IPS DF 19.7 (cell line): ENCODE measurements at regions not wholly inside any gene's neighbourhood (a gene's known extent, or its start where the extent isn't known, plus 50 kb on each side); places are given as distances from the start of the nearest gene placed in this dataset.

ENCODE experiments used
- DNase-seq: peaks from one replicate; pipeline ENCODE4 v3.0.0-alpha.2; 2013; ENCODE audit warnings: low read depth, low spot score

DNA sequence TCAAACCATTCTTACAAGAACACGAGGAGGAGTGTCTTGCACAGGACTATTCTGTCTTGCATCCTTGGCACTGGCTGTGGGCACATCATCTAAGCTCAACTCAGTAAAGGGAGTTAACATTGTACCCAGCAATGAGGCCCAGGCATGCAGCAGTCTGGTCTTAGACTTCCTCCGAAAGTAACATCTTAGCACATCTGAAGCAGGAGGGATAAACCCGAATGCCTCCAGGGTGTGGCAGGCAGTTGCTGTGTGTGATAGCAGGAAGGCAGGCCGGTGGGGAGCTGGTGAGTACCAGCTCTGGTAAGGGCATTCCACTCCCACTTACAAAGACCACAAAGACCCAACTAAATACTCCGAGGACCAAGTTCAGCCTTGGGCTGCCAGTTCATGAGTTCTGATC, 206.3 kb downstream of the TSN start:
- DNase-seq, result no peak

GRCh38 chr2:121965661-121966060, 210.2 kb downstream of the TSN start:
- no peak for DNase-seq

- no peak for DNase-seq
Observed at GRCh38 chr2:121966663-121967062, 211.2 kb downstream of the TSN start.

- DNase-seq, result no peak
Observed at GRCh38 chr2:121969166-121969565, 213.7 kb downstream of the TSN start.

DNA sequence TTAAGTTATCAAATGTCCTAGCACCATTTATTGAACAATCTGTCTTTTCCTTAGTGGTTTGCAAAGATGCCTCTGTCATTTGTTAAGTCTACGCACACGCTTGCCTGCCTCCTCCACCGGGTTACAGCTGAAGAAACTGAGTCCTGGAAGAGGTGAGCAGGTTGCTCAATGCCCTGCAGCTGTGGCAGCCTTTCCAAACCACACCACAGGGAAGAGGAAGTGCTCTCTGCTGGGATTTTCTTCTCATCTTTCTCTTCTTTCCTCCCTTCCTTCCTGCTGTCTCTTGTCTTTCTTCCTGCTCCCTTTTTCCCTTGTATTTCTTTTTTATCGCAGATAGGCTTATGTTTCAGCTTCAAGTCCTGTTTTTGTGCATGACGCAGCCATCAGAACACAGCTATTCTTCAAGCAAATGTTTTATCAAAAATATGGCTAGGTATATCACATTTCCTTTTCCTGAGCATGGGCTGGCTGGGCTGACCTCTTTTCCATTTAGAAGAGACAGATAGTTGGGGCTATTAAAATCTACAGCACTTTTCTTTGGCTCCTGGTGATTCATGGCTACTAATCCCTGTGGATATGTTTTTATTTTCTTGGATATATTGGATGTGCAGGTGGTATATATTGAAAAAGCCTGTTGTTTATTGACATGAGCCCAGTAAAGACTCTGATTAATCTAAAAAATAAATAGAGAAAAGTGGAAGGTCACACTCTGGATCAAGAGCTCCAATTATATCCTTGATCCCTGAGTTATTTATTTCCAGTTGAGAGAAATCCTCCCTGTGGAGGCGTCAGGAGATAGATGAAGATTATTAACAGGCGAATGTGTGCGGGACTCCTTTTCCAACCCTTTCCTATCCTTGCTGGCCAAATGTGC, 214.6 kb downstream of the TSN start:
- no peak for DNase-seq

- no peak for DNase-seq
Observed at GRCh38 chr2:121972203-121972602, 216.8 kb downstream of the TSN start.

DNA sequence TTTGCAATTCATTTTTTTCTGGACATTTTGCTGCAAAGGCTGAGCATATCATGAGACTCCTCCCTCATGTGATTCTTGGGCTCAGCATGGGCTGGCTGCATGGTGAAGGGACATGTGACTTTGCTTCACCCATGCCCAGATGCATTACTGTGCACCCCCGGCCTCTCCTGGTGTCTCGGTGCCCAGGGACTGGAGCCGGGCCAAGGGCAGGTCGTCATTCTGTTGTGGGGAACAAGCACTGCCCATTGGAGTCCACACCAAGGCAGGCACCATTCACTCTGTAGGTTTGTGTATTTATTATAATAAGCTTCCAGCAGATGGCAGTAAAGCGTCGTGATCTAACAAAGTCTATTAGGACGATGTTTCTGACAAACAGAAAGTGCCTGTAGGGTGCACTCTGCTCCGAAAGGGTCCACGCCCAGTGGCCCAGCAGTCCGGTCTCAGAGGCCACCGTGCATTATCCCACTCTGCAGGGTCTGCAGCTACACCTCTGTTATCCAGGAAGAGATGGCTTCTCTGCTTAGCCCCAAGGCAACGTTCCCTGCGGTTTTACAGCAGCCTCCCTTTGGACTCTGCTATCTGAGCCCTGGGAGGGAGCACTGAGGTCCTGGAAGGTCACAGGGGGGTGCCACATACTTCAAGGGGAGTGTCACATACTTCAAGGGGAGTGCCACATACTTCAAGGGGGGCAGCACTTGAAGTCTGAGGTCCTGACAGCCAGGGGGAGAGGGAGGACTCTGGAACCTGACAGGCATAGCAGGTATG, 219.6 kb downstream of the TSN start:
- DNase-seq, result peak; percentile 71

DNA sequence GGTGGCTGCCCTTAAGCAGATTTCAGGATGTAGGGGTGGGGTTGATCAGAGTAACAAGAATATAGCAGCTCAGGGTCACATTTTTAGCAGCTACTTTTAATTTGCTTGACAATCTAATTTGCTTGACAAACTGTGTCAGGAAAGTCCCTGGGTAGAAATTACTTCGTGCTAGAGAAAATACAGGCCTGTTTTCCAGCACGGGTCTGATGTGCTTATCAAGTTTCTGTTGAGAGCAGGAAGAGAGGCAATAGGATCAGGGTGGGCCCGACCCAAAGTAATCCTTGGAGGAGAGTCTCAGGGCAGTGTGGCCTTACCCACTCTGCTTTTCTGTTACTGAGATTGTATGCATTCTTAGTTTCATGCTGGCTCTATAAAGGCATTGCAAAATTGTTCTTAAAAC, 221.5 kb downstream of the TSN start:
- no peak for DNase-seq

- no peak for DNase-seq
Observed at GRCh38 chr2:121977326-121977725, 221.9 kb downstream of the TSN start.

DNA sequence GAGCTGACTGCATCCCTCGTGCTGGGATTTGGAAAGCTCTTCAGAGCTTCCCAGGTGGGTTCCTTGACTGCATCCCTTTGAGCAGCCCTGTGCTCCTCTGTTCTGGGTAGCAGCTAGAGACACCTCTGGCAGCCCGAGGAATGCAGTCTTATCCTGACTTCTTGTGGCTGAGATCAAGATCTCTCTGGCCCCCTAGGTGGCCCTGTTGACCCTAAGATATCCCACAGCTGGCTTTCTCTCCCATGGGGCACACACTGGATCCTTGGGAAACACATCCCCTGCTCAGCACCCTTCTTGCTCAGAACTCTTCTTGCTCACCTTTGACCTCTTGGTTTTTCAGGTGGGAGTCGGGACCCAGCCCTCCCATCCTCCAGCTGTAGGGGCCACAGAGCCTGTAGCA, 237.2 kb downstream of the TSN start:
- no peak for DNase-seq

GRCh38 chr2:121993682-121994081, 238.2 kb downstream of the TSN start:
- DNase-seq, result no peak

DNA sequence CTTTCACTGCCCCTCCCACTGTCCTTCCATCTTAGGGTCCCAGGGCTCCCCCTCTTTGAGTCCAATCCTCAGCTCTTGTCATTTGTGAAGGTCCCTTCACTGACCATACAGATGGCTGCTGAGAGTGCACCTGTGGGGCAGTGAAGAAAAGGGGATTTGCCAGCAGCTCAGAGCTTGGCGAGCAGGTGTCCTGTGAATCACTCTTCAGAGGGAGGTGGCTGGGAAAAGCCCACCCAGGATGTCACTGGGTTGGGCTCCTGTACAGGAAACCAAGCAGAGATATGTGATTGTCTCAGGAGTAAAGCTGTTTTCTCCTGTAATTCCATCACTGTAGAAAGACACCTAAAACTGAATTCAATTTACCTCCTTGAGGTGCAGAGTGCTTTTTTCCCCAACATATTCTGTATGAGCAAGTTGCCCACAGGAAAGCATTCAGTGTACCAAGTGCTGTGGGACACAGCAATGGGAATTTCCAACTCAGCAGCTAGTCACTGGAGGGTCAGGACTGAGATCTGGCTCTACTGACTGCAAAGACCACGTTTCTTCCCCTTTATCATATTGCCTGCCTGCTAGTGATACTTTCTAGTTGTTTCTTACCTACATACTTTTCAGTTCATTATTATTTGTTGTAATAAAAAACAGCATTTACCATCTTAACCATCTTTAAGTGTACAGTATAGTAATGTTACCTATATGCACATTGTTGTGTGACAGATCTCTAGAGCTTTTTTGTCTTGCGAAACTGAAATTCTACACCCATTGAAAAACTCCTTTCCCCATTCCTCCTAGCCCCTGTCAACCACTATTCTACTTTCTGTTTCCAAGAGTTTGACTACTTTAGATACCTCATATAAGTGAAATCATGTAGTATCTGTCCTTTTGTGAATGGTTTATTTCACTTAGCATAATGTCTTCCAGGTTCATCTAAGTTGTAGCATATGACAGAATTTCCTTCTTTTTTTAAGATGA, 239.1 kb downstream of the TSN start:
- DNase-seq, result no peak

GRCh38 chr2:121998751-121999150, 243.3 kb downstream of the TSN start:
- DNase-seq, result no peak

- no peak for DNase-seq
Observed at GRCh38 chr2:121999264-121999663, 243.8 kb downstream of the TSN start.

DNA sequence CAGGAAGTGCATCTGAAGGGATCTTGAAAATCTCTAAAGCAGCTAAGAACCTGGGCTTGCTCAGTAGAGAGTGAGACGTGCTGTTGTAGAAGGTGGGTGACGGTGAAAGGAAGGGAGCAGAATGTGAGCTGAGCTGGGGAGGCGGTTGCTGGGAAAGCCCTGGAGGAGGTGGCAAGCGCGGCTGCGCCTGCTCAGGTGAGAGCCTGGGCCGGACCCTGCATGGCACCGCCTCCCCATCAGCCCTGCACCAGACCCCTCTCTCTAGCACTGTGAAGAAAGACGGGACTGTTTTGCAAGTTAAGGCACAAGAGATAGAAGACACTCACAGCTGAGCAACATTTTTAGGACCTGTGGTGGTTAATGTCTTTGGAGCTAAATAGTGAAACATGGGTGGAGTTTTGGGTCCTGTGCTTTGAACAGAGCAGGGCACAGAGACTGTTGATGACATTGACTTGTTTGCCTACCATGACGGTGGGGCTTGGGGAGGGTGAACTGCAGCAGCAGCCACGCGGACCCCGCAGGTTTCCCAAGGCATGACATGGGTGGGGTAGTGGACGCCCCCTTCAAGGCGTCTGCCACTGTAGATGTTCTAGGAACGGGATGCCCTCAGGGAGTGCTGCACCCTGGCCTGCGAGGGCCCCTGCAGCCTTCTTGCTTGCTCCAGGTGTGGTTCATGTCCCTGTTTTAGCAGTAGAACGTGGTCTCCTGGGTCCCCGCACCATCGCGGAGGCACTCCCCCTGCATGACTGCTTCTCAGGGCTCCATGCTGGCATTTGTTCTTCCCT, 245.3 kb downstream of the TSN start:
- no peak for DNase-seq

DNA sequence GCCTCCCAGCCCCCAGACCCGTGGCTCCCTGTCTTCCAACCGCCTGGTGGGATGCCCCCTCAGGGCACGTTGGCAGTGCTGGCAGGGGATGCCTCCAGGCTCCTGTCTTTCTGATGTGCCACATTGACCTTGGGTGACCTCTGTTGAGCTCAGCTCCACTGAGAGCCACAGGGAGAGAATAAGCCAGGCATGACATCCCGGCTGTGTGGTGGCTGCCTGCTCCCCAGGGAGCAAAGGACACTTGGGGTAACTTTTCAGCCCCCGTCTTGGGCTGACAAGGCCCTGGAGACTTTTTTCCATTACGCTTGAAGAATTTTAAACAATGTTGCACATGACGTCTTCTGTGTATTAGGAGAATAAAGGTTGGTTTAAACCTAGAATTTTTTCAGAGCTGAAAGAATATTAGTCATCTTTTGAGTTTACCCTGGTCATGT, 246.0 kb downstream of the TSN start:
- no peak for DNase-seq

DNA sequence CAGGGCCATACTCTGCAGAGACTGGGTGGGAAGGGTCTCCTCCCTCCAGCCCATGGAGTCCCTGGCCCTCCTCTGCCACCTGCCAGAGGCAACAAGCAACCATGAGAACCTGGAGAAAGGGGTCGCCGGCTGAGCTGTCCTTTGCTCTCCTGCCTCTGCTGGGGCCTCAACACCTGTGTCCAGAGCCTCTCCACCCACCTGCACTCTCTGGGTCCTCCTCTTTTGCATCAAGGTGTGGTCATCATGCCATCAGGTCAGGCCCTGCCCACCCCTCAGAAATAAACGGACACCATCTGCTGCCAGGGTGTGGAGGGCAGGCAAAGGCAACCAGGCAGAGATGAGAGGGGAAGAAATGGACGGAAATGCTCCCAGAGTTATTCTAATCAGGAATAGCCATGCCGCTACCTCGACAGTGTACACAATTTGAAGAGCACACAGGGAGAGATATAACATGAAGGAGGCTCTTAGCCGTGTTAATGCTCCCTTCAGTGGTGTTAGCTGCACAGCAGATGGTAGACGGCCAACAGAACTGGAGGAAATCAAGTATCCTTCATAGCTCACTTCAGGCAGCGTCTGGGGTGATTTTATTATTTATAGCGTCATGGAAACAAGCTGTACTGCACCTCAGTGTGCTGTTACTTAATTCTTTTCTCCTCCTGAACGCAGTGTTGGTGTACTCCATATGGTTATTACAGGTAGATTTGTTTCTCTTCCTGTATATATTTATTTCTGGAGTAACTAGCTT, 247.9 kb downstream of the TSN start:
- no peak for DNase-seq

- DNase-seq, result no peak
Observed at GRCh38 chr2:122007126-122007525, 251.7 kb downstream of the TSN start.

DNA sequence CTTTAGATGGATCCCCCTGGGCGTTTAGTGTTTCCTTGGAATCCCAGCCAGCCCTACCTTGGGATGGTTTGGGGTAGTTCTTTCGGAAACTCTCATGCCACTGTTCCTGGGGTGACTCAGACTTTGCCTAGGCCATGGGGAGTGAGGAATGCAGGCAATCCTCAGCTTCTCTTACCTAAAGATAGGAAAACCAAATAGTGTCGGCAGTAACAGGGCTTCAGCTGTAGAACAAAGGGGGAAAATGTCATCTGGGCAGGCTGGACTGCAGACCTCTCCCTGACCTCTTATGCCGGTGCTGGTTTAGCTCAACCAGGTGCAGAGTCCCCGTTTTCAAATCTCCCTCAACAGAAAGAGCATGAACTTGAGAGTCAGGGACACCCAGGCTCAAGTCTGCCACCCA, 252.1 kb downstream of the TSN start:
- DNase-seq, result no peak

DNA sequence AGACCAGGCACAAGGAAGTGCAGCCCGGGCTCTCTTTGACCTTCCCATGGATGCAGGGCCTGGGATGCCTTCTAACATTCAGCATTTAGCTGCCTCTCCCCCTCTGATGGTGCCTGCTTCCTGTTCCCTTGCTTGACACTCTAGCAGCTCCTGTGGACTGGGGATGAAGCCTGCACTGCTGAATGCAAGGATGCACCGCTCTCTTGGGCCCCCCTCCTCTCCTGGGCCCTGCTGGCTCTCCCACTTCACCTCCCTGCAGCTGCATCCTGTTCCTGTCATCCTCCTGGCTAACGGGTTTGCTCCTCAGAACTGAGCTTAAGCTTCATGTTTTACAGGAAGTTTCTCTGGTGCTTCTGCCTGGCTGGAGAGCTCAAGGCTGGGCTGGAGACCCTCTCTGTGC, 254.1 kb downstream of the TSN start:
- no peak for DNase-seq
